Right lobe of liver (tissue), 4 donors: ENCODE measurements at regions not wholly inside any gene's neighbourhood (a gene's known extent, or its start where the extent isn't known, plus 50 kb on each side); places are given as distances from the start of the nearest gene placed in this dataset.

Experiments used
- POLR2A ChIP-seq: fragments of 450-650 bp; IDR thresholded peaks from one replicate; pipeline ENCODE4 v1.6.1; 2017; ENCODE audit warnings: antibody characterized with exemption, mild to moderate bottlenecking
- TF ChIP-seq, protein P1 (sequence below), 4 donors: fragments of 200-600 bp in 3 of 4; fragments of 450-650 bp in 1 of 4; IDR thresholded peaks; one replicate each; pipeline versions ENCODE4 v1.5.1 to v1.8.0; 2016 to 2022; ENCODE audit warnings: antibody characterized with exemption in 4 of 4, mild to moderate bottlenecking in 2 of 4
- donor health status: DM: no; HTN: no; CAD: no.
- donor health status: DM: no; HTN: no; CAD: no.
- donor health status: DM: no; HTN: yes; CAD: no.

DNA sequence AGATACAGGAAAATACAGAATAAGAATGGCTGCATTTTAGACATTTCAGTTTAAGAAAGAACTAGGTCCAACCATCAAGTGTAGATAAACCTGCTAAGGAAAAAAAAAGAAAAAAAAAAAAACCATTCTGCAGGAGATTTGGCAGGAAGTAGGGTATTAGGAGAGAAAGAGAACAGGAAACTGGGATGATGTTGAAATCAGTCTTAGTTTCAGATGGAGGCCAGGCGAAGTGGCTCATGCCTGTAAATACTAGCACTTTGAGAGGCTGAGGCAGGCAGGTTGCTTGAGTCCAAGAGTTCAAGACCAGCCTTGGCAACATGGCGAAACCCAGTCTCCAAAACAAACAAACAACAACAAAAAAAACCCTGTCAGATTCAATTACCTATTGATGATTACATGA, 120.2 kb downstream of the RAB11FIP2 start:
- TF ChIP-seq, protein P1, sequence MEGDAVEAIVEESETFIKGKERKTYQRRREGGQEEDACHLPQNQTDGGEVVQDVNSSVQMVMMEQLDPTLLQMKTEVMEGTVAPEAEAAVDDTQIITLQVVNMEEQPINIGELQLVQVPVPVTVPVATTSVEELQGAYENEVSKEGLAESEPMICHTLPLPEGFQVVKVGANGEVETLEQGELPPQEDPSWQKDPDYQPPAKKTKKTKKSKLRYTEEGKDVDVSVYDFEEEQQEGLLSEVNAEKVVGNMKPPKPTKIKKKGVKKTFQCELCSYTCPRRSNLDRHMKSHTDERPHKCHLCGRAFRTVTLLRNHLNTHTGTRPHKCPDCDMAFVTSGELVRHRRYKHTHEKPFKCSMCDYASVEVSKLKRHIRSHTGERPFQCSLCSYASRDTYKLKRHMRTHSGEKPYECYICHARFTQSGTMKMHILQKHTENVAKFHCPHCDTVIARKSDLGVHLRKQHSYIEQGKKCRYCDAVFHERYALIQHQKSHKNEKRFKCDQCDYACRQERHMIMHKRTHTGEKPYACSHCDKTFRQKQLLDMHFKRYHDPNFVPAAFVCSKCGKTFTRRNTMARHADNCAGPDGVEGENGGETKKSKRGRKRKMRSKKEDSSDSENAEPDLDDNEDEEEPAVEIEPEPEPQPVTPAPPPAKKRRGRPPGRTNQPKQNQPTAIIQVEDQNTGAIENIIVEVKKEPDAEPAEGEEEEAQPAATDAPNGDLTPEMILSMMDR (IDR thresholded peaks at IDR 0.05) = no peak
- TF ChIP-seq POLR2A = no peak
